ENCODE measurements at regions not wholly inside any gene's neighbourhood (a gene's known extent, or its start where the extent isn't known, plus 50 kb on each side); places are given as distances from the start of the nearest gene placed in this dataset.
A peak's percentile ranks its signal among the peaks of the same experiment; 100 is the strongest.
"Not testable (repeated sequence)": the region's sequence is repeated elsewhere in the genome, so short reads cannot be mapped to it uniquely, and the experiment has no call there.

DNA sequence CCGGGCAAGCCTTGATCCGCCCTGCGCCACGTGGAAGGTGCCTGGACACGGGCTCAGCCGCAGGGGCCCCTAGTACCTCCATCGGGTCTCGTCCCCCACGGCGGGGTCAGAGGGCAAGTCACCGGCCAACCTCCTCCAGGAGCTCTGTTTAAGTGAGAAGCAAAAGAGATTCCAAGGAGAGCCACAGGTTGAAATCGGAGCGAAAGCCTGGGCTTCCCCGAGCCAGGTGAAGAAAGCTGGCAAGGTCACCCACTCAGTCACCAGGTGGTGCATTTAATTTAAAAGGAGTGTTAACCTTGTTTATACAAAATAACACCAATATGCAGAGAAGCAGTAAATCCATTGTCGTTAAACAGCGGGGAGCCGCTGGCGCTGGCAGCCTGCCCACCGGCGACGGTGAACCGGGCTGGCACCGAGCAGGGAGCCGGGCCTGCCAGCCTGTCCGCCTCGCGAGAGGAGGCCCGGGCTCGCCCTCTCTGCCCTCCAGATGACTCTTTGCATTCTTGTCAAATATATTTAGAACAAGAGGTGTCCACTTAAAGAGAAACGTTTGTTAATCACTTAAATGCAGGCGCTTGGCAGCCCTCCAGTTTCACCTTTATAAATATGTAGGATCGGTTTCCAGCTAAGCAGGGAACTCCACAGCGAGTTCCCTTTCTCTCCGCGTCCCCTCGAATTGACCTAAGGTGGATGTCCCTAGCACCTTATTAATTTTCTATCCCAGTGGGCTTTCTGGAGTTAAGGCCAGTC lies 277.3 kb upstream of the NR2F2 start:
- peak; percentile 10 for DNase-seq

DNA sequence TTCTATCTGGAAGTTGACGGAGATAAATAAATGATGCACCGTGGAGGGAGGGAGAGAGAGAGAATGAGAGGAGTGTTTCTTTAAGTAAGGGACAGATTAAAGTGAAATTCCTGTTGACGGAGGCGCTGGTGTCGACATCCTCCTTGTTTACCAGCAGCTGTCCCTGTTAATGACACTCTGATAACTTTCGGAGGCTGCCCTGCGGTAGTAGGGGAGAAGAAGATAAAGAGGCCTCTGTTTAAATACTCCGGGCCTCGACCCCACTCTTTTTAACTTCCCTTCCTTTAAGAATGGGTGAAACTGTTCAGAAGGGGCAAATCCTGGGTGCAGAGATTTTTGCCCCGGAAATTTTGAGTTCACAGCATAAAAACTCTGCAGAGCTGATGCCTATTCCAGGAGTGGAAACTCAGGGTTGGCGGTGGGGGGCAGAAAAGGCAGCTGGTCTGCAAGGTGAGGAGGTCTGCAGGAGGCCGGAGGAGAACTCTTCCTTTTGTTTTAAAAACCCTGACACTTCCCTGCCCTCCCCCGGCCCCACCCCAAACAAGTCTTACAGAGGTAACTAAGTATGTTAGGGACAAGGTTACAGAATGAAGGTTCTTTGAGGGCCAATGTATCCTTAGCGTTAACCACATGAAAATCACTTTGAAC lies 276.6 kb upstream of the NR2F2 start:
- DNase-seq = no peak

DNA sequence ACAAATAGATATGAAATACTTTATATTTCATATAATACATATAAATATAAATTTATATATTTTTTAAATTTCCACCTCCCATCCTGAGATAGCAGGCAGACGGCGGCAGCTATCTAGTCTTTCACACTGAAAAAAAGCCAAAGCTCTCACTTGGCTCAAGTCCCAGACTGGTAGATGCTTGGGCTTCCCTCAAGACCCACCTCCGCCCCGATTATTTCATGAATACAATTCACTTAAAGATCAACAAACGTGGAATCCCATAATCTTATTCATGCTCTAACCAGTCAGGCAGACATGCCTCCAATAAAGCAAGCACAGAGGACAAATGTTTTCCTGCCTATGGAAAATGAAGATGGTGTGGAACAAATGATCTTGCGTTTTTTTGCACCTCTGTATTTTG lies 275.9 kb upstream of the NR2F2 start:
- no peak for DNase-seq

DNA sequence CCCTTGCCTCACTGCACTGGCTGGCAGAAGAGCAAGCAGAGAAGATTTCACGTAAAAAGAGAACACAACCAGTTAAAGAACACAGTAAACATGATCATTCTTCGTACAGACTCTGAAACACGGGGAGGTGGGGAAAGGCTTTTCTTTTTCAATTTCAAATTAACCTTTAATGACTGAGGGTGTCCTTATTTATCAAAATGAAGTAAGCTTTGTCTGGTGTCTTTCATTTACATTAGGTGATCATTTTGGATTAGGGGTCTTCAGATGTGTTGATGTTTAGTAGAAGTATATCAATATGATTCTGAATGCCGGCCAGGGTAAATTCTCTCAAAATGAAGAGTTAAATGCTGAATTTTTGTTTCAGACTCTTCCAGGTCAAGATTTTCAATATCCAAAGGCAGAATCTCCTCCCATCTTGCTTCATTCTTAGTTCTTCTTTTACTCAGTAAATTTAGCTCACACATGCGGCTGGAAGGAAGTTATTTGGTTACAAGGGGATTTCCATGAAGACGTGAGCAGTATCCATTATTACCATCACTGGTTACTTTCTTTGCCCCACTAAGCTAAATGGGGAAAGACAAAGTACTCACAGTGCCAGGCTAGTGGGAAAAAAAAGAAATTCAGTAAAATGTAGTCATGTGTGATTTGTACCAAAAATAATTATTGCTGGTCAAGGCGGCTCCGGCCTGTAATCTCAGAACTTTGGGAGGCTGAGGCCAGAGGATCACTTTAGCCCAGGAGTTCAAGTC lies 272.2 kb upstream of the NR2F2 start:
- no peak for DNase-seq

DNA sequence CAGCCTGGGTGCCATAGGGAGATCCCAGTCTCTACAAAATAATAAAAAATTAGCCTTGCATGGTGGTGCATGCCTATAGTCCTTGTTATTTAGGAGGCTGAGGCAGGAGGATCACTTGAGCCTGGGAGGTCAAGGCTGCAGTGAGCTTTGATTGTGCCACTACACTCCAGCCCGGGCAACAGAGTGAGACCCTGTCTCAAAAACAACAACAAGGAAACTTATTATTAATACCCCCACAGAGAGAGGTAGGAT lies 271.7 kb upstream of the NR2F2 start:
- DNase-seq = not testable (repeated sequence)

DNA sequence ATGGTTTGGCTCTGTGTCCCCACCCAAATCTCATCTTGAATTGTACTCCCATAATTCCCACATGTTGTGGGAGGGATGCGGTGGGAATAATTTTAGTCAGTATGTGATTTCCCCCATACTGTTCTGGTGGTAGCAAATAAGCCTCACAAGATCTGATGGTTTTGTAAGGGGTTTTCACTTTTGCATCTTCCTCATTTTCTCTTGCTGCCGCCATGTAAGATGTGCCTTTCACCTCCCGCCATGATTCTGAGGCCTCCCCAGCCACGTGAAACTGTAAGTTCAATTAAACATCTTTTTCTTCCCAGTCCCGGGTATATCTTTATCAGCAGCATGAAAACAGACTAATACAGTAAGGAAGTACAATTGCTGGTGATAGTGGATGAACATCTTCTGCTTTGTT lies 269.9 kb upstream of the NR2F2 start:
- DNase-seq = not testable (repeated sequence)

DNA sequence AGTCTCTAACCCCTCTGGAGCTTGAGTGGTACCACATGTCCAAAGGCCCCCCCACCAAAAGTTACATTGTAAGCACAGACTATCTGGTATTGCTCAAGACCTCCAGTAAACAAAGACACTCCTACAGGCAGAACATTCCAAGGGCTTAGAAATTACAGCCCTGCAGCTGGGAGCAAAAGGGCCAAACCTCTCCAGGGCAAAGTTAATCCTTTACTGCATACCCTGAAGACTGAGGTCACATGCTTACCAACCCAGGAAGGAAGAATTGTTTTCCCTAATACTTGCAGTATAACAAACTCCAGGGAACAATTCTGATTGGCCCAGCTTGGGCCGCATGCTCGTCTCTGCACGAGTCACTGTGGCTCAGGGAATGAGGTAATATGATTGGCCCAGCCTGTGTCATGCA lies 266.1 kb upstream of the NR2F2 start:
- no peak for DNase-seq

DNA sequence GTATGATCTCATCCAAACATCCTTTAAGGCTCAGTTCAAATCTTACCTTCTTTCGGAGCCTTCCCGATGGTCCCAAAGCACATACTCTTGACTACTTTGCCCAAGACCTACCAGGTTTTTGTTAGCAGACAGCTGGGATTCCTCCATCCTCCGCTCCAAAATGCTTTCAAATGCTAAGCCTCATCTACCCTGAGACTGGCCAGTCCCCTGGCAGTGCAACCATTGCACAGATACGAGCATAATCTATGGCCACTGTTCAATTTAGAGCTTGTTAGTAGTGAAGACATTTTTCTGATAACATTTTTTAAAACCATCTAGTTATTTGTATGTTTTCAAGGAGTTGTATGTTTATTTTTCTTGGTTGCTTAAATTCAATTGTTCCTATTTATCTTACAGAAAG lies 264.4 kb upstream of the NR2F2 start:
- DNase-seq = no peak

DNA sequence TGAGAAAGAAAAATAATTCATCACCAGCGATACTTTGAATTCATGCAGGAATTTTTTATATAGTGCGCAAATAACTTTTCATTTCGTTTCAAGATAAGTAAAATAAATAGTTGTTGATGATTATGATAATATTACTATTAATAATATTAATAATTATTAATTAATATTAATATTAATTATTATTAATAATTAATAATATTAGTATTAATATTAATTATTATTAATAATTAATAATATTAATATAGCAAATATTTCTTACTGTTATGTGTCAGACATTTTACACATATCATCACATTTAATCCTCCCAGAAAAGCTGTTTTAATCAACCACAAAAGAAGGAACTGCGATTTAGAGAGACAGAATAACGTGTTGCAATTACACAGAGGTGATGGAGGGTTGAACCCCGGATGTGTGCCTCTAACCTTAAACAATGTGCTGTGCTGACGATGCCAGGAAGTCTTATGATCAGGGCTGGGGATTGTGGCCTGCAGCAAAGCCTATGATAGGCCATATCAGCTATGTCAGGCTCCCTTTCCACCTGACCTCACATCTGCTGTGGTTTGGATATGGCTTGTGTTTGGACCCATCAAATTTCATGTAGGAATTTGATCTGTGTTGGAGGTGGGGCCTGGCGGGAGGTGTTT lies 263.5 kb upstream of the NR2F2 start:
- no peak for DNase-seq

DNA sequence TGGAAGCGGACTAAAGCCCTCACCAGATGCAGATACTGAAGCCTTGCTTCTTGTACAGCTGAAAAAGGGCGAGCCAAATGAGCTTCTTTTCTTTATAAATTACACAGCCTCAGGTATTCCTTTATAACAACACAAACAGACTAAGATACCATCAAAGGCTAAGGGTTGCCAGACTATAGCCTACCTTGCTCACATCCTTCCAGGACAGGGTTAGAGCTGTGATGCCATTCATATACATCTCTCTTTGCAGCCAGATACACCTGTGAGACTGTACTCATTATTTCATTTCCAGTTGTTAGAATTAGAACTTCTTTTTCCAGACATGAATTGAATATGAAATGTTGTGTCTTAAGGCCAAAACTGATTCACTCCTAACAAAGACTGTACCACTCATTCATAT lies 262.8 kb upstream of the NR2F2 start:
- DNase-seq = no peak

DNA sequence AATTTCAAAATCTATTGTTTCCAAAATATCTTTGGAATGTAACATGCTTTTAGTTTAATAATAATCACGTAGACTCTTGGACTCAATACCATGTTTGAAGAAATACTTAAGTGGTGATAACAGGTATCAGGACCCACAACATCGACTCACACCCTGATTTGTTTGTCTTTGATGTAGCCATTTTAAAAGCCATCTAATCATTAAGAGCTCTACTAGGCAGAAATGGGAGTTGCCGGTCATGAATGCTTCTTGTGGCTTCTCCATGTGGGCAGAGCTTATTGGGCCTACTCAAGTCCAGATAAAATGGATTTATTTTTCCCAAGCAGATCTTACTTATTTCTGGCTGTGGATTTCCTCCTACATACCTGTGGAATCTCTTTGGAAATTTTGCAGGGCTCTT lies 261.6 kb upstream of the NR2F2 start:
- DNase-seq = no peak

DNA sequence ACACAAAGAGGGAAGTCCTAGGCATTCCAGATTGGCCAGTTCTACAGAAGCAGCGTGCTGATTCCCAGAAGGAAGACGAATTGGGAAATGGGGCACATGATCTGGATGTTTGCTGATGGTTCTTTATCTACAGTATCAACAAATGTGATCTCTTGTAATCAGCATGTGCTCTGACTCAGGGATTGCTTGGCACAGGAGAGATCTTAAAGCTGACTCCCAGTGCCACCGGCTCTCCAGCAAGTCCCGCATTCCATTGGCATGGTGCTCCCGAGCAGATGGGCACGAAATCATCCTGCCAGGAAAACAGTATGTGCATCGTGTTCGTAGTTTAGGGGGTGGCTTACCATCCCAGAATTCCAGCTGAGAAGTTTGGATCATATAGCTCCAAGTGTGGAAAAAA lies 259.9 kb upstream of the NR2F2 start:
- DNase-seq = no peak

DNA sequence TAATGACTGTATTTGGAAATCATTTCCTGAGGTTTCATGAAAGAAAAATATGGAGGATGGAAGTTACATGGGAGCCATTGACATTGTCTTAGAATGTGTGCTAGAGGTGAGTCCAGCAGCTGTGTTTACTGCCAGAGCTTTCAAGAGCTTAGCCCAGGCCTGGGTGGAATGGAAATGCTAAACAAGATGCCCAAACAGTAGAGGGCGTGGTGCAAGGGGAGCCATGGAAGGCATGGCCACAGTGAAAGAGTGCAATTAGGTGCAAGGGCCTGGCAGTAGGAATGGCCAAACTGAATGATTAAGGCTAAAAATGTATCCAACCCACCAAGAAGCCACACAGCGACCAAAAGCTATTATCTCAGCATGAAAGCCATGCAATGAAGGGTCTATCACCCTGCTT lies 257.7 kb upstream of the NR2F2 start:
- DNase-seq = no peak

DNA sequence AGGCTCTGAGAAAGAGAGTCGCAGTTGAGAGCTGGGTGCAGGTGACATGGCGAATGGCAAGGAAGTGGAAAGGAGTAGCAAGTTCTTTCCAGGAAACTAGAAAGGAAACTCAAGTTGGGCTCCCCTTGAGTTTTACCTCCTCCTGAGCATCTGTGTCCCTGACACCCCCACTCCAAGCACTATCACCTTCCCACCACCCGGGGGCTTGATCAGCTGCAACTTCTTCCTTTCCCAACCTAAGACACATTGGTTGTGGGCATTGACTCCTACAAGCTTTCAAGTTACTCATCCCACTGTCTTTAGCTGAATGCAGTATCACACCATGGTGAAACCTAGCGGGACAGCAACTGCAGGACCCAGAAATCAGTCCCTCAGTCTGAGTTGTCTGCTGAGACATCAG lies 256.6 kb upstream of the NR2F2 start:
- DNase-seq = no peak

DNA sequence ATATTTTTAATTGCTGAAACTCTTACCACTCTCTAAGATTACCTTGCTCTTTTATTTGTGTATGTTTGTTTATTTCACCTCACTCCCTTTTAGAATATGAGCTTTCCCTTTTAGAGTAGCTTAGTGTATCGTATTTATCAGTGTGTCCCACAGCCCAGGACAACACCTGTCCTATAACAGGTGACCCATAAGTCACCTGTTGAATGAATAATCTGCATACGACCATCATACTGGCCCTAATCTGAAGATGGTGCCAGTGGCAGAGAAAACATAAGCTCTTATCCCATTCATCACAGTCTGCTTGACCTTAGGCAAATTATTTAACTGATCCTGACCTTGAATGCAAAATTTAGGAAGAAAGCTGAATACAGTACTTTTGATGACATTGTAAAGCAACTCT lies 254.6 kb upstream of the NR2F2 start:
- DNase-seq = no peak

DNA sequence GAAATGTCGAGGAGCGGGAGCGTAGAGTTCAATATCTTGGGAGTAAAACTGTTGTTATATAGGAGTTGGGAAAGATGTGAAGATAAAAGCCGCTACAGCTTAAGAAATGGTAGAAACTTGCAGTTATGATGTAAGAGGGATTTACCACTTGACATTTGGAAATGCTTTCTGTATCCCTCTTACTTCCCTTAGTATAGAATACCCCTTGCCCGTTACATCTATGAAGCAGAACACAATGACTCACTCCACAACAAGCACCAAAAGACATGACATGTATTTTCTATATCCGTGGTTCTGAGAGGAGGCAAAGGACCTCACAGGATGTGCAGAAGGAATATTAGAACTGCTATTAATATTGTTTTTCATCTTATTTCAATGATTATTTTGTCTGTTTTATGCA lies 254.2 kb upstream of the NR2F2 start:
- DNase-seq = no peak

DNA sequence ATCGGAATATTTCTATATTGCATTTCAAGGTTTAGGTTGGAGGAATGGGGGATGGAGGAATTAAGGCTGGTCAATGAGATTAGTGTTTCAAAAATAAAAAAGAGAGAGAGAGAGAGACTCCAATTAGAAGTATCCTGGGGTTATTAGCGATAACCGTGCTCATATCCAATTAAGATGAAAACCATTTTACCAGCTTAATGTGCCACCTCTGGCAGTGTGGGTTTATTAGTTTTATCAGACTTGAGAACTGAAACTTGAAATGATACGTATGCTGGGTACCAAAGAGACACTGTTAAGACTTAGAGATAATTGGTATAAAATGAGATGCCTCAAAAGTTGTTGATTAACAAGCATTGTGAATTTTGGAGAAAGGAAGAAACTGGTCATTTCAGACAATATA lies 251.5 kb upstream of the NR2F2 start:
- no peak for DNase-seq

DNA sequence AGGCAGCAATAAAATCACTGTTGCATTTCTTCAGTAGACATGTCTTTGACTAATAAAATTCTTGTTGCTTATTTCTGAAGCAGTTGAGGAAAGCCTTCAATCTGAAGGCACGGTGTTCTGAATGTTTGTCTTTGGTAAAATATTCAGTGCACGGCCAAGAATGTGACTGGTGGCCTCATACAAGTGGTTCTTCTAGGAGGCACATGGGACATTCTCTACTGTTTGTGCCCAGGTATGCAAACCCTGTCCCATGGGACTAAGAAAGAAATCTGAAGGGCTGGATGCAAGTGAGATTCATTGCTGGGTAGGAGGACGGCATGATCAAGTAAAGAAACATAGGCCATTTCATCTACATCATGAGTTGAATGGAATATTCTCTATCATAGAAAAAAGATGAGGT lies 250.6 kb upstream of the NR2F2 start:
- no peak for DNase-seq

DNA sequence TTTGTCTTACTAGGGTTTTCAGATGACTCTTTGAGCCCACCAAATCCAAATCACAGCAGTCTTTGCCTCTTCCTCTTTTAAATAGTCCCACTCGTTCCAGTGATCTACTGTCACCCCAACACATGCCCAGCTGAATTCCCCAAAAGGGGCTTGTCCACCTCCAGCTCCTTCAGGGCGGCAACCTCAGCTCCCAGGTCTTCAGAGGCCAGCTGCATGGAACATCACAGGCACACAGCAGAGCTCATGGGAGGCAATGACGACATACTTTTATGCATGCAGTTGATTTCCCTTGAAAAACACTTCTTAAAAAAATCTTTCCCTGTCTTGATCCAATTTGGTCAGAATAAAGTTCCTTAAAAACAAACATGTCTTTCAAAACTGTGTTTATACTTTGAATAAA lies 244.3 kb upstream of the NR2F2 start:
- no peak for DNase-seq

DNA sequence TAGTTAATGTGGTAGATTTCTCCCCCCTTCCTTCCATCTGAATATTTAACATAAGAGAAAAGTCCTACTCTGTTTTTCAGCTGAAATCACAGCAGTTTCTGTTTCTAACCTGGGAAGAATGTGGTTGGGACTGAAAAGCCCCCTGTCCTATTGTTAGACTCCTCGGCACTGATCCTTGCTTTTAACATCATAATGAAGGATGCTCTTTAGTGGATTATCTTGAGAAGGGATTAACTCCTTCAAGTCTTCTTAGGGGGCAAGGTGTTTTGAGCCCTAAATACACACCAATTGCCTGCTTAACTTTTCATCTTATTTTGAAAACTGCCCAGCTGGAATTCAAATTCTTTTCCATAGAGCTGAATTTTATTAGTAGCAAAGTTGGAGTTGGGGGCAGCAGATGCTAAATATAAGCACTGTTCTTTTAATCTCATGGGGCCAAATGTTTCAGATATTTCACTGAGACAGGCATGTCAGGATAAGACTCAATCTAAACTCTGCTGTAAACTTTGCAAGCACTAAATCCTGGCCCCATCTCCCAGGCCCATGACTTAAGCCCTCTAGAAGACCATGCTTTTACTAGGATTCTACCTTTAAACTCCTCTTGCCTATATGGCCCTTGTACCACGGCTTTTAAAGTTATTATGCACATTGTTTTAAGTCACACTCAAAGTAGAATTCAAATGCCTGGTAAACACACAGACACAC lies 243.2 kb upstream of the NR2F2 start:
- no peak for DNase-seq

DNA sequence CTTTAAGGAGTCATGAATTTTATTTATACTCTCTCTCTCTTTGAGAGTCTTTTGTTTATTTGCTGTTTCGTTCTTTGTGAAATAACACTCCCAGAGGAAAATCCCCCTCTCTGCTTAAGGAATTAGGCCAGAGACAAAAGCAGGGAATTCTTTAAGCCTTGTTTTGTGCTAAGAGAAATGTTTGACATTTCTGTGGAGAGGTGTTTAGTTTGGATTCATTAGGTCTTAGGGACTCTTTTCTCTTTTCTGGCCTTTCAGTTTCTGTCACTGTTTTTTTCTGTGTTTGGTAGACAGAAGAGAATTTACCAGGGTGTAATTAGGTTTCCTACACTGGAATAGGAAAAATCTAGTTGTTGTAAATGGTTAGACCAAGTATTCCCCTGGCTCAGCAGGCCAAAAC lies 241.8 kb upstream of the NR2F2 start:
- no peak for DNase-seq

DNA sequence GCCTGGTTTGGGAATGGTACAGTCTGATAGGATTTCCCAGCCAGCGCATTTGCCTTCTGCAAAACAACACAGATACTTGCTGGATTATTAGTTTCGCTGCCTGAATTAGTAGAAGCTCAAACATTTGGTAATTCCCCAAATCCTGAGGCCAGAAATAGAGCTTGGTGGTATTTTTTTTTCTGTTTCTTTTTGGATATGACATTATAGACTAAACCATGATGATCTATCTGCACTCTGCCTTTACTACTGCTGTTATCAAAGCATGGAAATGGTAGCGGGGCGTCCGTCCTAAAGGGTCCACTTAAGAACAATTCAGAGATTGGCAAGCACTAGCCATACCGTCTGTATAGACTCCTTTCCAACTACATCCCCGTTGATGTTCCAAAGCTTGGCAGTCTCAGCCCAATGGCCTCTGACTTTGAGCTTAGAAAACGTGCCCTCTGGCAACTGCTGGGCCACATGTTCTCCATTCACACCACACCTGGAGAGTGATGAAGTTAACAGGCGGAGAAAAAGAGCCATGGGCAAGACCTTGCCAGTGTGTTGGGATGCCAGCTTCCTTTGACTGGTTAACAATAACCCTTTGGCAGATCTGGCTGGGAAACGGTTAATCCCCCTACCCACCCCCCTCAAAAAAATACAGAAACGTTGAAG lies 241.0 kb upstream of the NR2F2 start:
- no peak for DNase-seq

DNA sequence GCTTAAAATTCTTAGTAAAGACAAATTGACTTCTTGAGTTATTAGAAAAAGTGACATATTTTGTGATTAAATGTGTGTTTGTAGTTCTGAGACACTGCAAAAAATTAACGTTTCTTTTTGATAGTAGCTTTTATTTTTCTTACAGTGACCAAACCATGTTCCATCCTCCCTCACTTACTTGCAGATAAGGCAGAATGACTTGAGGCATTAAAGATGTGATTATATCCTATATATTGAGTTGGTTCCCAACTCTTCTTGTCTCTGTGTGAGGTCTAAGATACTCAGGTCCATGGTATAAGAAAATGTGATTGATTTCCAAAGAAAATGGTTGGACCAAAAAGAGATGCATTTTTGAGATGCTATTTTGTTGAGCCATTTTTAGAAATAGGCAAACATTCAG lies 238.3 kb upstream of the NR2F2 start:
- DNase-seq = no peak

Measured in fibroblast of skin of right quadriceps (primary cell).